Suprapubic skin (tissue), 4 donors: ENCODE measurements at regions not wholly inside any gene's neighbourhood (a gene's known extent, or its start where the extent isn't known, plus 50 kb on each side); places are given as distances from the start of the nearest gene placed in this dataset.

Experiments used
- EP300 ChIP-seq: sonication (generic); formaldehyde crosslinking; IDR thresholded peaks from one replicate; pipeline ENCODE4 v1.6.1; 2017; ENCODE audit warnings: antibody characterized with exemption
- POLR2A ChIP-seq, 2 donors: fragments of 450-650 bp; IDR thresholded peaks; one replicate each; pipeline ENCODE4 v1.6.1; 2017; ENCODE audit warnings: antibody characterized with exemption in 2 of 2, mild to moderate bottlenecking in 2 of 2, moderate library complexity in 2 of 2
- POLR2AphosphoS5 ChIP-seq, 3 donors: sonication (generic); formaldehyde crosslinking; IDR thresholded peaks; one replicate each; pipeline ENCODE4 v1.6.1; 2017; ENCODE audit warnings: antibody characterized with exemption in 3 of 3
- TF ChIP-seq, protein P1 (sequence below), 2 donors: fragments of 200-600 bp in 1 of 2; fragments of 450-650 bp in 1 of 2; sonication (generic) in 1 of 2; IDR thresholded peaks; one replicate each; pipeline ENCODE4 v1.5.1; 2016 to 2019; ENCODE audit warnings: antibody characterized with exemption in 2 of 2, mild to moderate bottlenecking in 1 of 2, moderate library complexity in 1 of 2

DNA sequence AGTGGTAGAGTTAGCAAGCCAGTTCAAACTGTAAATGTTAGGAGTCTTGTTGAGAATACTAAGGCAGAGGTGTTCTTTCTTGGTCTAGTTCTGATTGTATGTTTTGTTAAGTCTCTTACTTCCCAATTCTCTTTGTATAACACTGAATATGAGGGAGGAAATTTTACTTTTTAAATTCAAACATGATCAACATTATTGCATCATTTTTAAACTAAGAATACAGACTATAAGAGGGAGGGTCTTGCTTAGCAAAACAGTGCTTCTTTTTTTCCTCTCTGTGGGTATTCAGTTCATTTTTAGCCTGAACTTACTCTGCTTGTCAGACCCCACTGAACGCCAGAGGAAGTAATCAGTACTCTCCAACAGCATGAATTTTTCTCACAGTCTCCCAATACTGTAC is 198.0 kb downstream of the GABRG1 start:
- no peak for TF ChIP-seq POLR2A (IDR thresholded peaks at IDR 0.05)
- TF ChIP-seq, protein P1, sequence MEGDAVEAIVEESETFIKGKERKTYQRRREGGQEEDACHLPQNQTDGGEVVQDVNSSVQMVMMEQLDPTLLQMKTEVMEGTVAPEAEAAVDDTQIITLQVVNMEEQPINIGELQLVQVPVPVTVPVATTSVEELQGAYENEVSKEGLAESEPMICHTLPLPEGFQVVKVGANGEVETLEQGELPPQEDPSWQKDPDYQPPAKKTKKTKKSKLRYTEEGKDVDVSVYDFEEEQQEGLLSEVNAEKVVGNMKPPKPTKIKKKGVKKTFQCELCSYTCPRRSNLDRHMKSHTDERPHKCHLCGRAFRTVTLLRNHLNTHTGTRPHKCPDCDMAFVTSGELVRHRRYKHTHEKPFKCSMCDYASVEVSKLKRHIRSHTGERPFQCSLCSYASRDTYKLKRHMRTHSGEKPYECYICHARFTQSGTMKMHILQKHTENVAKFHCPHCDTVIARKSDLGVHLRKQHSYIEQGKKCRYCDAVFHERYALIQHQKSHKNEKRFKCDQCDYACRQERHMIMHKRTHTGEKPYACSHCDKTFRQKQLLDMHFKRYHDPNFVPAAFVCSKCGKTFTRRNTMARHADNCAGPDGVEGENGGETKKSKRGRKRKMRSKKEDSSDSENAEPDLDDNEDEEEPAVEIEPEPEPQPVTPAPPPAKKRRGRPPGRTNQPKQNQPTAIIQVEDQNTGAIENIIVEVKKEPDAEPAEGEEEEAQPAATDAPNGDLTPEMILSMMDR (IDR thresholded peaks at IDR 0.05): no peak
- no peak for TF ChIP-seq POLR2AphosphoS5 (IDR thresholded peaks at IDR 0.05)
- TF ChIP-seq EP300: no peak
